Stimulated activated CD8-positive, alpha-beta memory T cell treated with anti-CD3 and anti-CD28 coated beads, Interleukin-7, amount 100 ng/mL, for 1 hour (primary cell): ENCODE measurements at regions not wholly inside any gene's neighbourhood (a gene's known extent, or its start where the extent isn't known, plus 50 kb on each side); places are given as distances from the start of the nearest gene placed in this dataset.
"Not testable (repeated sequence)": the region's sequence is repeated elsewhere in the genome, so short reads cannot be mapped to it uniquely, and the experiment has no call there.

Source experiments
- DNase-seq, 2 donors: peaks; one replicate each; pipeline ENCODE4 v3.0.0-alpha.2; 2020; ENCODE audit warnings: low read depth in 2 of 2

GRCh38 chr6:19603721-19604120, 233.4 kb upstream of the ID4 start:
- no peak for DNase-seq

GRCh38 chr6:19605624-19606023, 231.5 kb upstream of the ID4 start:
- DNase-seq: no peak

DNA sequence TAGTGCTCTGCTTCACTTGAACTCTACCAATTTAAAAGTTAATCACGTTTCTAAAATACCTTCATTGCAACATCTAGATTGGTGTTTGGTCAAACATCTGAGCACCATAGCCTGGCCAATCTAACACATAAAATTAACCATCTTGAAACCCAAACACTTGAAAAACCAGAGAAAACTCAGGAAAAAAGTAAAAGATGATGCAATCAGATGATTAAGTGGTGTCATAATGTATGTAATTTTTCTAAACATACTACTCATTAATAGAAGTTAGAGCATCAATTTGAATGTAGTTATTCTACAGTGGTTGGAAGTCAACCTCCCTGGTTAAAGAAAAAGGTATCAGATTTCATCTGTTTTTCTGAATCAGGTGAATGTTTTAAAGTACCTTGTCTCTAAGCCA, 228.6 kb upstream of the ID4 start:
- no peak for DNase-seq

GRCh38 chr6:19609972-19610641, 227.1 kb upstream of the ID4 start:
- DNase-seq: no peak

- not testable (repeated sequence) for DNase-seq
These were observed 224.3 kb upstream of the ID4 start for GRCh38 chr6:19612672-19613466.

DNA sequence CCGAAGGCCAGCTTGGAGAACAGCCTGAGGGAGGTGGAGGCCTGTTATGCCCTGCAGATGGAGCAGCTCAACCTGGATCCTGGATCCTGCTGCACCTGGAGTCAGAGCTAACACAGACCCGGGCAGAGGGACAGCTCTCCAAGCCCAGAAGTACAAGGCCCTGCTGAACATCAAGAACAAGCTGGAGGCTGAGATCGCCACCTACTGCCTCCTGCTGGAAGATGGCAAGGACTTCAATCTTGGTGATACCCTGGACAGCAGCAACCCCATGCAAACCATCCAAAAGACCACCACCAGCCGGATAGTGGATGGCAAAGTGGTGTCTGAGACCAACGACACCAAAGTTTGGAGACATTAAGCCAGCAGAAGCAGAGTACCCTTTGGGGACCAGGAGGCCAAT, 223.5 kb upstream of the ID4 start:
- DNase-seq: no peak

GRCh38 chr6:19616022-19616421, 221.1 kb upstream of the ID4 start:
- no peak for DNase-seq

DNA sequence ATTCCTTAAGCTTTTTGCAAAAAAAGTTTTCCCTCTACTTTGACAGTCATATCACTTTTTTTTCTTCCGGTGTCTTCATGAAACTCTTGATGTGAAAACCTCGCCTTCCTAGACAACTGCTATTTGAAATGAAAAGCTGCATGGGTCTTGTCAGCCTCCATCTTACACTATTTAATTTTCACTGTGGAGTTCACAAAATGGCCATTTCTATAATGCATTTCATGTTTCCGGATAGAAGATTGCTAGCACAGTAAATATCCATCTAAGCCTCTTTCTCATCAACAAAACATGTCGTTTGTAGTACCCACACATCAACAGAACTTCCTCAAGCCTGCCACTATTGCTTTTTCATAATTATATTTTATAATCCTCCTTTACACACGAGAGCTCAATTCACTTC, 204.9 kb upstream of the ID4 start:
- no peak for DNase-seq

- no peak for DNase-seq
These were observed 204.4 kb upstream of the ID4 start for GRCh38 chr6:19632786-19633185.

DNA sequence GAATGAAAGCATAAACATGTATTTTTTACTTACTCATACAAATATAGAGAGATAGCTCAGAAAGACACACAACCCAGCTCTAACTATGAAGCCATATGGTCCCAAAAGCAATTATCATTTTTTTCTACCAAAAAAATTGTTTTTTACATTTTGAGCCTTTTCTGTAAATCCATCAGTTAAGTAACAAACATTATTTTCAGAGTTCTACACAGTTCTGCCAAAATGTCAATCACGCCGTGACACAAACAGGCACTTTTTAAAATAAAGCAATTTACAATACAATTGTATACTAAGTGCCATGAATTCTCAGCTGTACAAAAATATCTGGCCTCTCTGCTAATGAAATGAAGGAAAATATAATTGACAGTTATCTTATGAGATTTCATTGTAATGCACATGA, 201.4 kb upstream of the ID4 start:
- DNase-seq: no peak

- no peak for DNase-seq
These were observed 200.2 kb upstream of the ID4 start for GRCh38 chr6:19637010-19637409.

DNA sequence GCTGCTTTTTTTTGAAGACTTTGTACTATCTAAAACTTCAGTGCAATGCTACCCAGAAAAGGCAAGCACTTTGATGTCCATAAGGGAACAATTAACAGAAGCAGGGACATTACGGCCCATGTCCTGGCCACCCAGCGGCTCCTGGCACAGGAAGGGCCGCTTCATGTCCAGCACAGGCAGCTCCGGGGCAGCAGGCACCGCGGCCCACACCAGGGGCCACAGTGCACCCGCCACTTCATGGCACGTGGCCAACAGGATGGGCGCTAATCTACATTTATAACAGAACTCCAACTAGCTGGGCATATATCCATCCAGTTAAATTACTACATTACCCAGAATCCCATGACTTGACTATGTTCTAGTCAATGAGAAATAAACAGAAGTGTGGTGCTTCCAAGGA, 198.2 kb upstream of the ID4 start:
- no peak for DNase-seq

DNA sequence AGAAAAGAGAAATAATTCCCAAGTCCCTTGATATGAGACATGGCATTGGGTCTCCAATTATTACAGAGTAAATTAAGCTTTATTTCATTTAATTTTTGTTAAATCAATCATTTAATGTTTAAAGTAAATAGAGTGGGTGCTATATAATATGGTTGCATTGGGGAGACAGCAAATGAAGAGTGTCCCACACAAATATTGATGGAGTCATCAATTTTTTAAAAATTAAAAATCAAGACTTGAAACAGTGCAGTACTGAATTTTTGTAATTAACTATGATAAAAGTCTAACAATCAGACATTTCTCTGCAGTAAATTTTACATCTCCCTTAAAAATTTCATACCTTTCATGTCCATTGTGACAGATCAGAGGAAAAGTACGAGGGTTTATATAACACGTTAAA, 193.9 kb upstream of the ID4 start:
- no peak for DNase-seq

GRCh38 chr6:19643713-19644112, 193.5 kb upstream of the ID4 start:
- DNase-seq: no peak

- DNase-seq: no peak
These were observed 181.4 kb upstream of the ID4 start for GRCh38 chr6:19655744-19656143.

- no peak for DNase-seq
These were observed 176.9 kb upstream of the ID4 start for GRCh38 chr6:19660123-19660910.

GRCh38 chr6:19662911-19663310, 174.3 kb upstream of the ID4 start:
- no peak for DNase-seq

GRCh38 chr6:19663479-19663878, 173.7 kb upstream of the ID4 start:
- no peak for DNase-seq

GRCh38 chr6:19664050-19664449, 173.1 kb upstream of the ID4 start:
- DNase-seq: no peak

DNA sequence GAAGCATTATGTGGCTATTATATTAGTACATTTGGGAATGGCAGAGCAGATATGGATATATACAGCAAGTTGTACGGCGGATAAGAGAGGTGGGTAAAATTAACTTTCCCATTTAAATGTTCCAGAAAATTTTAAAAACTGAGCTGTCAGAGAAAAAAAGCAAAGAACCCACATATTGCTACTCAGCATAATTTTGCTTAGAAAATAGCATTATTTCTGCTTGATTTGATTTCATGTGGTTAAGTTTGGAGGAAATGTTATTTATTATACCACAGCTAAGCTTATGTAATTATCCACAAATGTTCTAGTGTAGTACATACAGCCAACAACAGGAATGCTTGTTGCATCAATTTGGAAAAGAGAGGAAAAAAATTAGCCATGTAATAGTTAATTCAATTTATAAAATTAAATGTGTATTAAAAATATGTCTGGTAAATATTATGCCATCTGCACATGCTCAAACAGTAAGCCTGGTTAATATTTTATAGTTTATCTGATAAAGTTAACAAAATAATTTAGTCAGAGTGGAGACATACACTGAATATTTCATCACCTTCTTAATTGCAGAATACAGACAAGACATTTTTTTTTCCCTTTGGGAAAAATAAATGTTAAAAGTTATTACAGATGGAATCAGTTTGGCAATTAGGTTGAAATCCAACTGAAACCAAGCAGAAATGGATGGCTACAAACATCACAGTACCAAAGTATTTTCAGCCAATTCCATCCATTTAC, 172.1 kb upstream of the ID4 start:
- no peak for DNase-seq

DNA sequence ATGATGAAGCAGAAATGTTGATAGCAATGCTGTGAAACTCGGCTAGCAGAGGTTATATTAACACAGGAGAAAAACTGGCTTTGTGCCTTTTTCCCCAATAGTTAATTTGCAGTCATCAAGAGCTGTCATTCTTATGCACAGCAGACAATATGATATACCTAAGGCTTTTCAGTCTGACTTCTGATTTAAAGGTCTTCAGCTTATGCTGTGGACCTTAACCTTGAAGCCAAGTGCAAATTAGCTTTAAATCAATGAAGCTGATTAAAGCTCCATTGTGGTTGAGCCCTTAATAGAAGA, 171.6 kb upstream of the ID4 start:
- no peak for DNase-seq

DNA sequence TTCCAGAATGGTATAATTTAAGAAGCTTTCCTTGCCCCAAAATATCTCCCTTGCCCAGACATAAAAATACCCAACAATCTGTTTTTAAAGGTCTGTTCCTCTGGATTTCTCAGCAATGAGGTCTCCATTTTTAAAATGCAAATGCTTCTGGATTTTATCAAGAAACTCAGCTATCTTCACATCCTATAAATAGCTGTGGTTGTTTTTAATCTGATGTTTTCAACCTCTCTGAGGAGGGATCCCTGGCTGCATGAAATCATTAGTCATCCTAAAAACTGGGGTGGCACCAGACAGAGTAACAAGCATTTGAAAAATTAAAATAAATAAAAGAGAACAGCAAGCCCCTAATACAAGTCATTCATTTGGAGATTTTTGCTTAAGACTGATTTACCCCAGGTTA, 168.5 kb upstream of the ID4 start:
- no peak for DNase-seq
